Thymus (tissue), 11 donors: ENCODE measurements at regions not wholly inside any gene's neighbourhood (a gene's known extent, or its start where the extent isn't known, plus 50 kb on each side); places are given as distances from the start of the nearest gene placed in this dataset.

Source experiments
- DNase-seq, 9 donors: peaks; one replicate each; pipeline ENCODE4 v3.0.0-alpha.2; 2013; ENCODE audit warnings: low spot score in 9 of 9, low read depth in 6 of 9, missing footprints in 1 of 9
- H3K27ac ChIP-seq, 2 donors: one replicate each; pipeline ENCODE4 v1.5.1; 2013; ENCODE audit warnings: control low read depth in 1 of 2, low read depth in 1 of 2, low read length in 1 of 2, mild to moderate bottlenecking in 1 of 2, moderate library complexity in 1 of 2
- H3K27me3 ChIP-seq, 2 donors: one replicate each; pipeline ENCODE4 v1.5.1; 2013; ENCODE audit warnings: low read length in 1 of 2; ENCODE audit not compliant: control insufficient read depth in 2 of 2, insufficient read depth in 1 of 2
- H3K36me3 ChIP-seq, 2 donors: one replicate each; pipeline ENCODE4 v1.5.1; 2013; ENCODE audit warnings: low read length in 1 of 2, mild to moderate bottlenecking in 1 of 2, moderate library complexity in 1 of 2; ENCODE audit not compliant: control insufficient read depth in 2 of 2, insufficient read depth in 2 of 2
- H3K4me1 ChIP-seq, 2 donors: one replicate each; pipeline ENCODE4 v1.5.1; 2013; ENCODE audit warnings: low read length in 2 of 2; ENCODE audit not compliant: control insufficient read depth in 2 of 2, insufficient read depth in 2 of 2
- H3K4me3 ChIP-seq, 2 donors: one replicate each; pipeline ENCODE4 v1.5.1; 2013; ENCODE audit warnings: low read length in 2 of 2, control low read depth in 1 of 2, mild to moderate bottlenecking in 1 of 2
- H3K9me3 ChIP-seq, 2 donors: one replicate each; pipeline ENCODE4 v1.5.1; 2013; ENCODE audit warnings: low read length in 1 of 2, mild to moderate bottlenecking in 1 of 2; ENCODE audit not compliant: control insufficient read depth in 2 of 2, insufficient read depth in 1 of 2
- WGBS: extraction: QIAGEN DNeasy Blood & Tissue Kit; methylation state at CpG from one replicate; pipeline ENCODE4 v1.1.7; 2013; 5-methylcytosine and 5-hydroxymethylcytosine counted together
- donor health status: healthy.

GRCh38 chr16:59047114-59047513 lies 313.0 kb upstream of the GOT2 start:
- DNase-seq, result no peak
- H3K27ac ChIP-seq, result no peak overlapping the region
- no peaks in the 10 kb centered on the region for H3K9me3 ChIP-seq
- H3K36me3 ChIP-seq, result no peaks in the 10 kb centered on the region
- WGBS, result 91% methylated on average over 4 of the region's 4 CpGs
- no peak overlapping the region for H3K4me3 ChIP-seq
- H3K27me3 ChIP-seq, result no peaks in the 10 kb centered on the region
- no peaks in the 10 kb centered on the region for H3K4me1 ChIP-seq

GRCh38 chr16:59046335-59046734 lies 312.2 kb upstream of the GOT2 start:
- 93% methylated on average over 4 of the region's 4 CpGs for WGBS
- no peaks in the 10 kb centered on the region for H3K27me3 ChIP-seq
- no peak overlapping the region for H3K27ac ChIP-seq
- H3K36me3 ChIP-seq, result no peaks in the 10 kb centered on the region
- DNase-seq, result no peak
- no peaks in the 10 kb centered on the region for H3K4me1 ChIP-seq
- no peak overlapping the region for H3K4me3 ChIP-seq
- H3K9me3 ChIP-seq, result no peaks in the 10 kb centered on the region

- H3K27ac ChIP-seq, result no peak overlapping the region
- H3K36me3 ChIP-seq, result no peaks in the 10 kb centered on the region
- DNase-seq, result no peak
- 96% methylated on average over 4 of the region's 4 CpGs for WGBS
- H3K9me3 ChIP-seq, result no peaks in the 10 kb centered on the region
- no peak overlapping the region for H3K4me3 ChIP-seq
- H3K4me1 ChIP-seq, result no peaks in the 10 kb centered on the region
- H3K27me3 ChIP-seq, result no peaks in the 10 kb centered on the region
Measured at GRCh38 chr16:59045501-59045900, 311.4 kb upstream of the GOT2 start.

GRCh38 chr16:59044616-59045015 lies 310.5 kb upstream of the GOT2 start:
- no peak for DNase-seq
- no peak overlapping the region for H3K4me3 ChIP-seq
- no peak overlapping the region for H3K27ac ChIP-seq
- no peaks in the 10 kb centered on the region for H3K4me1 ChIP-seq
- no peaks in the 10 kb centered on the region for H3K9me3 ChIP-seq
- no peaks in the 10 kb centered on the region for H3K27me3 ChIP-seq
- H3K36me3 ChIP-seq, result no peaks in the 10 kb centered on the region

- Histone ChIP-seq H3K9me3 (no peaks in the 10 kb centered on the region), H3K36me3 (no peaks in the 10 kb centered on the region), H3K27me3 (no peaks in the 10 kb centered on the region), H3K4me3 (no peak overlapping the region), H3K27ac (no peak overlapping the region), H3K4me1 (no peaks in the 10 kb centered on the region)
- DNase-seq, result no peak
- WGBS, result 39% methylated on average over 2 of the region's 2 CpGs
Measured at GRCh38 chr16:59042301-59042700, 308.2 kb upstream of the GOT2 start.

GRCh38 chr16:59039066-59039720 lies 305.1 kb upstream of the GOT2 start:
- Histone ChIP-seq H3K4me3 (no peak overlapping the region), H3K4me1 (no peaks in the 10 kb centered on the region), H3K27me3 (no peaks in the 10 kb centered on the region), H3K27ac (no peak overlapping the region), H3K9me3 (no peaks in the 10 kb centered on the region), H3K36me3 (no peaks in the 10 kb centered on the region)
- WGBS, result 48% methylated on average over 3 of the region's 3 CpGs
- DNase-seq, result no peak

GRCh38 chr16:59030923-59031485 lies 296.9 kb upstream of the GOT2 start:
- Histone ChIP-seq H3K36me3 (no peaks in the 10 kb centered on the region), H3K27me3 (no peaks in the 10 kb centered on the region), H3K4me3 (no peak overlapping the region), H3K27ac (no peak overlapping the region), H3K4me1 (no peaks in the 10 kb centered on the region), H3K9me3 (no peaks in the 10 kb centered on the region)
- DNase-seq, result no peak
- 95% methylated on average over 6 of the region's 6 CpGs for WGBS

- H3K4me3 ChIP-seq, result no peak overlapping the region
- H3K27me3 ChIP-seq, result no peaks in the 10 kb centered on the region
- no peaks in the 10 kb centered on the region for H3K4me1 ChIP-seq
- no peaks in the 10 kb centered on the region for H3K36me3 ChIP-seq
- WGBS, result 96% methylated on average over 7 of the region's 7 CpGs
- no peaks in the 10 kb centered on the region for H3K9me3 ChIP-seq
- no peak overlapping the region for H3K27ac ChIP-seq
- no peak for DNase-seq
Measured at GRCh38 chr16:59021751-59022150, 287.6 kb upstream of the GOT2 start.

- Histone ChIP-seq H3K4me1 (no peaks in the 10 kb centered on the region), H3K4me3 (no peak overlapping the region), H3K27me3 (no peaks in the 10 kb centered on the region), H3K27ac (no peak overlapping the region), H3K9me3 (no peaks in the 10 kb centered on the region), H3K36me3 (no peaks in the 10 kb centered on the region)
- DNase-seq, result no peak
- 91% methylated on average over 6 of the region's 6 CpGs for WGBS
Measured at GRCh38 chr16:59013930-59014329, 279.8 kb upstream of the GOT2 start.
